ENCODE measurements at regions not wholly inside any gene's neighbourhood (a gene's known extent, or its start where the extent isn't known, plus 50 kb on each side); places are given as distances from the start of the nearest gene placed in this dataset.
"Not testable (repeated sequence)": the region's sequence is repeated elsewhere in the genome, so short reads cannot be mapped to it uniquely, and the experiment has no call there.

DNA sequence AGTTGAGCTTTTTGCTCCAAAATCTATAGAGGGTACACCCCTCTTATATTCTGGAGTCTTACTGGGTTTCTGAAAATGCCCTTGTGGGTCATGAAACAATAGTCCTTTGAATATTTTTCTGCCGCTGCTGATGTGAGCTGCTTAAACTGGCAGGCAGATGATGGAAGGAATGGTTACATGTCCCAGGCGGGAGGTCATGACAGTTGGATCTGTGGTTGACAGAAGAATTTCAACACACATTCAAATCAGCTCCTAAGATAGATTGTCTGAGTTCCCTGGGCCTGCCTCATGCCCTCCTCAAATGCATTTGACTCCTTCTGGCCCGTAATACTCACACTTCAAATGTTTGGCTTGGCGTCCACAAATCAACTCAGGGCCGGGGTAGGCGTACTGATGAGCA is 105.0 kb upstream of the IKBKE start:
- TF ChIP-seq EZH2phosphoT487 (IDR thresholded peaks at IDR 0.05; ENCODE audit: unreplicated experiment); CTCF (conservative IDR thresholded peaks at IDR 0.05; ENCODE audit: low read depth in 2 of 2): not testable (repeated sequence)

All from GM23338 (cell line).